ENCODE measurements at regions not wholly inside any gene's neighbourhood (a gene's known extent, or its start where the extent isn't known, plus 50 kb on each side); places are given as distances from the start of the nearest gene placed in this dataset.

DNA sequence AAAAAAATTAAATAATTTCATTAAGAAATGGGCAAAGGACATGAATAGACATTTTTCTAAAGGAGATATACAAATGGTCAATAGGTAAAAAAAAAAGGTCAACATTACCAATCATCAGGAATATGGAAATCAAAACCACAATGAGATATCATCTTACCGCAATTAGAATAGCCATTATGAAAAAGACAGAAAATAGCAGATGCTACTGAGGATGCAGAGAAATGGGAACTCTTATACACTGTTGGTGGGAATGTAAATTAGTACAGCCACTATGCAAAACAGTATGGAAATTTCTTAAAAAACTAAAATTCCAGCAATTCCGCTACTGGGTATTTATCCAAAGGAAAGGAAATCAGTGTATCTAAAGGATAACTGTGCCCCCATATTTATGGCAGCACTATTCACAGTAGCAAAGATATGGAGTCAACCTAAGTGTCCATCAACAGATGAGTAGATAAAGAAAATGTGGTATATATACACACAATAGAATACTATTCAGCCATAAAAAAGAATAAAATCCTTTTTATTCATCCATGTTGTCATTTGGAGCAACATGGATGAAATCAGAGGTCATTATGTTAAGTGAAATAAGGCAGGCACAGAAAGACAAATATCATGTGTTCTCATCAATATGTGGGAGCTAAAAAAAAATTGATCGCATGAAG, 132.4 kb downstream of the RPL22L1 start:
- Mint-ChIP-seq H3K27ac (no peak overlapping the region), H3K9me3 (no peaks in the 10 kb centered on the region), H3K27me3 (ENCODE audit: low read depth) (no peaks in the 10 kb centered on the region), H3K36me3 (ENCODE audit: low read depth) (peaks cover 4% of the 10 kb centered on the region), H3K4me1 (peaks cover 22% of the 10 kb centered on the region), H3K4me3 (no peak overlapping the region)
- TF ChIP-seq, protein P1, sequence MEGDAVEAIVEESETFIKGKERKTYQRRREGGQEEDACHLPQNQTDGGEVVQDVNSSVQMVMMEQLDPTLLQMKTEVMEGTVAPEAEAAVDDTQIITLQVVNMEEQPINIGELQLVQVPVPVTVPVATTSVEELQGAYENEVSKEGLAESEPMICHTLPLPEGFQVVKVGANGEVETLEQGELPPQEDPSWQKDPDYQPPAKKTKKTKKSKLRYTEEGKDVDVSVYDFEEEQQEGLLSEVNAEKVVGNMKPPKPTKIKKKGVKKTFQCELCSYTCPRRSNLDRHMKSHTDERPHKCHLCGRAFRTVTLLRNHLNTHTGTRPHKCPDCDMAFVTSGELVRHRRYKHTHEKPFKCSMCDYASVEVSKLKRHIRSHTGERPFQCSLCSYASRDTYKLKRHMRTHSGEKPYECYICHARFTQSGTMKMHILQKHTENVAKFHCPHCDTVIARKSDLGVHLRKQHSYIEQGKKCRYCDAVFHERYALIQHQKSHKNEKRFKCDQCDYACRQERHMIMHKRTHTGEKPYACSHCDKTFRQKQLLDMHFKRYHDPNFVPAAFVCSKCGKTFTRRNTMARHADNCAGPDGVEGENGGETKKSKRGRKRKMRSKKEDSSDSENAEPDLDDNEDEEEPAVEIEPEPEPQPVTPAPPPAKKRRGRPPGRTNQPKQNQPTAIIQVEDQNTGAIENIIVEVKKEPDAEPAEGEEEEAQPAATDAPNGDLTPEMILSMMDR (IDR thresholded peaks at IDR 0.05; ENCODE audit: unreplicated experiment in 3 of 3), result no peak

DNA sequence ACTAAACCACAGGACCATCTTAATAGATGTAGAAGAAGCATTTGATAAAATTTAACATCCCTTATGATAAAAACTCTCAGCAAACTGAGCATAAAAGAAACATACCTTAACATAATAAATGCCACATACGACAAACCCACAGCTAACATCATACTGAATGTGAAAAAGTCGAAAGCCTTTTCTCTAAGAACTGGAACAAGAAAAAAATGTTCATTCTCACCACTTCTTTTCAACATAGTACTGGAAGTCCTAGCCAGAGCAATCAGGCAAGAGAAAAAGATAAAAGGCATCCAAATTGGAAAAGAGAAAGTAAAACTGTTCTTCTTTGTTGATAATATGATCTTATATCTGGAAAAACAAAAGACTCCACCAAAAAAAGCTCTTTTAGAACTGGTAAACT, 134.2 kb downstream of the RPL22L1 start:
- no peaks in the 10 kb centered on the region for H3K27me3 Mint-ChIP-seq (ENCODE audit: low read depth)
- no peaks in the 10 kb centered on the region for H3K9me3 Mint-ChIP-seq
- no peak overlapping the region for H3K27ac Mint-ChIP-seq
- peaks cover 19% of the 10 kb centered on the region for H3K4me1 Mint-ChIP-seq
- TF ChIP-seq, protein P1 (IDR thresholded peaks at IDR 0.05; ENCODE audit: unreplicated experiment in 3 of 3), result no peak
- H3K36me3 Mint-ChIP-seq (ENCODE audit: low read depth), result no peaks in the 10 kb centered on the region
- H3K4me3 Mint-ChIP-seq, result no peak overlapping the region

DNA sequence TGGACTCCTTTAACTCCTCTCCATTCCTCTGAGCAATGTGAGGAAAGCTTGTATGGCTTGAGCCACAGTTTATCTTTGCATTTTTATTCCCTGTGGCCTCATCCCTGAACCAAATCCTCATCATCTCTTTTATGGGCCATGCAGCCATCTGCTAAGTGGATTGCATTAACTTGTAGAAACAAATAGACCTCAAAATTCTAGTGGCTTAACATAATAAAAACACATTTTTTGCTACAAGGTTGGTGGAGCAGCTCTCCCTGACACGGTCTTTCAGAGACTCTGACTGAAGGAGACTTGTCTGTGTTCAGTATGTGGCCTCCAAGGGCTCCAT, 135.3 kb downstream of the RPL22L1 start:
- Mint-ChIP-seq H3K4me3 (no peak overlapping the region), H3K9me3 (no peaks in the 10 kb centered on the region), H3K36me3 (ENCODE audit: low read depth) (no peaks in the 10 kb centered on the region), H3K4me1 (peaks cover 19% of the 10 kb centered on the region), H3K27me3 (ENCODE audit: low read depth) (no peaks in the 10 kb centered on the region), H3K27ac (peak overlapping the region in 1 of 3 experiments; percentile 30)
- TF ChIP-seq, protein P1 (IDR thresholded peaks at IDR 0.05; ENCODE audit: unreplicated experiment in 3 of 3), result no peak

DNA sequence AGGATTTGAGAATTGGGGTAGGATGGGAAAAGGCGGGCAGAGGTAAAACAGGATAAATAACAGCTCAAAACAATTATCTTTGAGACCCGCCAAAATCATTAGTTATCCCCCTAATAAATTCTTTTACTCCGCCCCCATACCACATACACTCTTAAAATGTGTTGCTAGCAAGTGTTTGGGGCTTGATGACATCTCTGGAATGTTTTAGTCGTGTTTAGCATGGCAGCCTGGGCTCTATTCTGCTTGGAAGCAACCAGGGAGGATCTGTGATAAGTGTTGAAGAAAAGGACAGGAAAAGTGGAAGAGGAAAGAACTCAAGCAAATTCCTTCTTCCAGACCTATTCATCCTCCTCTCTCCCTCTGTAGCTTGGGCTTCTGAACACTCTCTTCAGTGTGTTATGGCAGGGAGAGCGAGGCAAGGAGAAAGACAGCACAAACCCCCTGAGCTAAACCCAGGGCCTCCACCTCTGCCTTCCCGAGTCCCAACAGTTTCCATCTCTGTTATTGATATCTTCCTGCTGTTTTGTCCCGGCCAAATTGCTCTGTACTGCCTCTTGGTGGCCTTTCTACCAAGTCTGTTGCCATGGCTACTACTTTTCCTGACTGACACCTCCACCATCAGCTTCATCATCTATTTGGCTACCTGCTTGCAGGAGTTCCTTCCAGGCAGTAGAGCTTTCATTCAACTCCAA, 135.8 kb downstream of the RPL22L1 start:
- H3K9me3 Mint-ChIP-seq, result no peaks in the 10 kb centered on the region
- H3K36me3 Mint-ChIP-seq (ENCODE audit: low read depth), result no peaks in the 10 kb centered on the region
- no peaks in the 10 kb centered on the region for H3K27me3 Mint-ChIP-seq (ENCODE audit: low read depth)
- H3K27ac Mint-ChIP-seq, result peak overlapping the region in 1 of 3 experiments; percentile 30
- TF ChIP-seq, protein P1 (IDR thresholded peaks at IDR 0.05; ENCODE audit: unreplicated experiment in 3 of 3), result no peak
- peaks cover 19% of the 10 kb centered on the region for H3K4me1 Mint-ChIP-seq
- no peak overlapping the region for H3K4me3 Mint-ChIP-seq

DNA sequence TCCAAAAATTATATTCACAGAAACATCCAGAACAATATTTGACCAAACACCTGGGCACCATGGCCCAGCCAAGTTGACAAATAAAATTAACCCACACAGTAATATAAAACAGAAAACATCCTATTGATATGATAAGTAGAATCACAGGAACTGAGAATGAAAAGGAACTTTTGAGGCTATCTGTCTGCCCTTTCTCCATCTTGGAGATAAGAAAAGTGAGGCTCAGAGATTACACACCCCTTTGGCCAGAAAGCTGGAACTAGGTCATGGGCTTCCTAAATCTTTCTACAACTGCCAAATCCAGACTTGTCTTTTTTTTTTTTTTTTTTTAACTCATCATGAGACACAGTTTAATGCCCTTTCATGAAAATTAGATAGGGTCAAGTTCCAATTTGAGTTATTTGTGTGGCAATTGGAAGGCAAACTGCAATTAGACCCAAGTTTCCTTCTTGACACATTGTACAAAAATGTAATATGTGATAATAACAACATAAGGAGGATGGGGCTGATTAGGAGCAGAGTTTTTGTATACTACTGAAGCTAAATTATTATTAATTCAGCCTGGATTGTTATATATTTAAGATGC, 137.2 kb downstream of the RPL22L1 start:
- Mint-ChIP-seq H3K36me3 (ENCODE audit: low read depth) (no peaks in the 10 kb centered on the region), H3K4me3 (no peak overlapping the region), H3K27ac (no peak overlapping the region), H3K27me3 (ENCODE audit: low read depth) (no peaks in the 10 kb centered on the region), H3K4me1 (peaks cover 19% of the 10 kb centered on the region), H3K9me3 (no peaks in the 10 kb centered on the region)
- TF ChIP-seq, protein P1 (IDR thresholded peaks at IDR 0.05; ENCODE audit: unreplicated experiment in 3 of 3), result no peak
